NCI-H187 (cell line): ENCODE measurements at regions not wholly inside any gene's neighbourhood (a gene's known extent, or its start where the extent isn't known, plus 50 kb on each side); places are given as distances from the start of the nearest gene placed in this dataset.

ENCODE experiments used
- DNase-seq, 2 experiments: peaks; one replicate each; lab custom pipeline; 2025; lab: John Stamatoyannopoulos, UW

- DNase-seq: no peak
These were observed 297.7 kb upstream of the SASH1 start for GRCh38 chr6:148044921-148045320.

GRCh38 chr6:148053209-148053608 lies 289.4 kb upstream of the SASH1 start:
- DNase-seq: no peak

- DNase-seq: no peak
These were observed 288.8 kb upstream of the SASH1 start for GRCh38 chr6:148053796-148054195.

GRCh38 chr6:148054219-148054618 lies 288.4 kb upstream of the SASH1 start:
- no peak for DNase-seq

GRCh38 chr6:148055419-148055818 lies 287.2 kb upstream of the SASH1 start:
- no peak for DNase-seq

GRCh38 chr6:148059869-148060268 lies 282.8 kb upstream of the SASH1 start:
- DNase-seq: no peak

GRCh38 chr6:148064406-148065134 lies 278.1 kb upstream of the SASH1 start:
- DNase-seq: no peak

- DNase-seq: no peak
These were observed 274.1 kb upstream of the SASH1 start for GRCh38 chr6:148068437-148069061.

GRCh38 chr6:148069256-148069655 lies 273.4 kb upstream of the SASH1 start:
- no peak for DNase-seq

GRCh38 chr6:148074291-148074690 lies 268.3 kb upstream of the SASH1 start:
- DNase-seq: no peak

- DNase-seq: no peak
These were observed 267.9 kb upstream of the SASH1 start for GRCh38 chr6:148074738-148075137.

- no peak for DNase-seq
These were observed 267.3 kb upstream of the SASH1 start for GRCh38 chr6:148075352-148075751.

- no peak for DNase-seq
These were observed 266.6 kb upstream of the SASH1 start for GRCh38 chr6:148076051-148076450.

GRCh38 chr6:148080315-148080714 lies 262.3 kb upstream of the SASH1 start:
- DNase-seq: no peak

GRCh38 chr6:148081076-148081475 lies 261.6 kb upstream of the SASH1 start:
- no peak for DNase-seq

- DNase-seq: no peak
These were observed 260.6 kb upstream of the SASH1 start for GRCh38 chr6:148082044-148082443.

- no peak for DNase-seq
These were observed 259.9 kb upstream of the SASH1 start for GRCh38 chr6:148082696-148083095.

GRCh38 chr6:148085631-148086331 lies 256.9 kb upstream of the SASH1 start:
- DNase-seq: no peak

- DNase-seq: no peak
These were observed 256.3 kb upstream of the SASH1 start for GRCh38 chr6:148086386-148086785.

- DNase-seq: no peak
These were observed 255.8 kb upstream of the SASH1 start for GRCh38 chr6:148086843-148087242.

- DNase-seq: no peak
These were observed 255.0 kb upstream of the SASH1 start for GRCh38 chr6:148087659-148088058.

- no peak for DNase-seq
These were observed 252.3 kb upstream of the SASH1 start for GRCh38 chr6:148090326-148090725.

- no peak for DNase-seq
These were observed 251.2 kb upstream of the SASH1 start for GRCh38 chr6:148091394-148091793.
